MM.1S (cell line): ENCODE measurements at regions not wholly inside any gene's neighbourhood (a gene's known extent, or its start where the extent isn't known, plus 50 kb on each side); places are given as distances from the start of the nearest gene placed in this dataset.

Experiments
- DNase-seq: peaks from one replicate; pipeline ENCODE4 v3.0.0-alpha.2; 2015
- H2AFZ ChIP-seq: fragments of 300-600 bp; sonication (generic); 2 replicates; pipeline ENCODE4 v1.6.0; 2016; ENCODE audit warnings: antibody characterized with exemption, low read length
- H3F3A ChIP-seq: fragments of 300-600 bp; sonication (generic); 2 replicates; pipeline ENCODE4 v1.6.1; 2016; ENCODE audit warnings: mild to moderate bottlenecking, antibody characterized with exemption, low read length, moderate library complexity, mixed read lengths; ENCODE audit not compliant: insufficient read depth
- H3K27ac ChIP-seq: fragments of 300-600 bp; sonication (generic); 2 replicates; pipeline ENCODE4 v1.5.1; 2016; ENCODE audit warnings: mild to moderate bottlenecking, low read length
- H3K27me3 ChIP-seq: fragments of 300-600 bp; sonication (generic); replicated peaks from 2 replicates; pipeline ENCODE4 v1.6.0; 2016; ENCODE audit warnings: low read length; ENCODE audit not compliant: insufficient read depth
- H3K36me3 ChIP-seq: fragments of 300-600 bp; sonication (generic); replicated peaks from 2 replicates; pipeline ENCODE4 v1.6.1; 2016; ENCODE audit warnings: mild to moderate bottlenecking, low read length, mixed read lengths; ENCODE audit not compliant: insufficient read depth
- H3K4me1 ChIP-seq: fragments of 300-600 bp; sonication (generic); 2 replicates; pipeline ENCODE4 v1.6.1; 2016; ENCODE audit warnings: low read length, mixed read lengths
- H3K4me2 ChIP-seq: fragments of 300-600 bp; sonication (generic); 2 replicates; pipeline ENCODE4 v1.6.0; 2016; ENCODE audit warnings: low read depth, low read length
- H3K4me3 ChIP-seq: fragments of 300-600 bp; sonication (generic); 2 replicates; pipeline ENCODE4 v1.5.1; 2016; ENCODE audit warnings: low read length, mixed read lengths
- H3K79me2 ChIP-seq: fragments of 300-600 bp; sonication (generic); 2 replicates; pipeline ENCODE4 v1.6.1; 2016; ENCODE audit warnings: mixed run types, low read length, mixed read lengths
- H3K9ac ChIP-seq: fragments of 300-600 bp; sonication (generic); 2 replicates; pipeline ENCODE4 v1.6.1; 2016; ENCODE audit warnings: low read length, mixed read lengths
- H3K9me2 ChIP-seq: fragments of 300-600 bp; sonication (generic); replicated peaks from 2 replicates; pipeline ENCODE4 v1.6.1; 2016; ENCODE audit warnings: mild to moderate bottlenecking, low read length, mixed read lengths; ENCODE audit not compliant: insufficient read depth
- H3K9me3 ChIP-seq: fragments of 300-600 bp; sonication (generic); replicated peaks from 2 replicates; pipeline ENCODE4 v1.6.1; 2016; ENCODE audit warnings: mild to moderate bottlenecking, low read length, mixed read lengths; ENCODE audit not compliant: insufficient read depth
- H4K20me1 ChIP-seq: fragments of 300-600 bp; sonication (generic); 2 replicates; pipeline ENCODE4 v1.6.1; 2016; ENCODE audit warnings: mild to moderate bottlenecking, low read length, moderate library complexity, mixed read lengths; ENCODE audit not compliant: insufficient read depth
- EZH2 ChIP-seq: fragments of 300-600 bp; sonication (generic); optimal IDR thresholded peaks from 2 replicates; pipeline ENCODE3; 2017; ENCODE audit warnings: low read depth, mild to moderate bottlenecking, antibody characterized with exemption, low read length, mixed read lengths
- EZH2phosphoT487 ChIP-seq: fragments of 300-600 bp; sonication (generic); IDR thresholded peaks from 2 replicates; pipeline ENCODE4 v1.6.1; 2018; ENCODE audit warnings: antibody characterized with exemption, low read length
- TF ChIP-seq, protein P1 (sequence below): fragments of 300-600 bp; sonication (generic); IDR thresholded peaks from 2 replicates; pipeline ENCODE4 v1.5.1; 2016; ENCODE audit warnings: antibody characterized with exemption, low read length, mixed read lengths

GRCh38 chr12:126355346-126355745 lies 1290.1 kb downstream of the AACS start:
- Histone ChIP-seq H3K9me2 (no peaks in the 10 kb centered on the region), H3K27me3 (no peaks in the 10 kb centered on the region), H3K9me3 (no peaks in the 10 kb centered on the region), H3K4me3 (no peak overlapping the region), H2AFZ (no peak overlapping the region), H3K79me2 (no peaks in the 10 kb centered on the region), H3F3A (no peaks in the 10 kb centered on the region), H3K9ac (peak overlapping the region; percentile 18; the same call in 1 of the 2 replicates), H3K36me3 (no peaks in the 10 kb centered on the region), H4K20me1 (no peaks in the 10 kb centered on the region), H3K4me2 (no peak overlapping the region), H3K4me1 (peaks cover 4% of the 10 kb centered on the region), H3K27ac (peak overlapping the region; percentile 54; the same call in 1 of the 2 replicates)
- TF ChIP-seq, protein P1, sequence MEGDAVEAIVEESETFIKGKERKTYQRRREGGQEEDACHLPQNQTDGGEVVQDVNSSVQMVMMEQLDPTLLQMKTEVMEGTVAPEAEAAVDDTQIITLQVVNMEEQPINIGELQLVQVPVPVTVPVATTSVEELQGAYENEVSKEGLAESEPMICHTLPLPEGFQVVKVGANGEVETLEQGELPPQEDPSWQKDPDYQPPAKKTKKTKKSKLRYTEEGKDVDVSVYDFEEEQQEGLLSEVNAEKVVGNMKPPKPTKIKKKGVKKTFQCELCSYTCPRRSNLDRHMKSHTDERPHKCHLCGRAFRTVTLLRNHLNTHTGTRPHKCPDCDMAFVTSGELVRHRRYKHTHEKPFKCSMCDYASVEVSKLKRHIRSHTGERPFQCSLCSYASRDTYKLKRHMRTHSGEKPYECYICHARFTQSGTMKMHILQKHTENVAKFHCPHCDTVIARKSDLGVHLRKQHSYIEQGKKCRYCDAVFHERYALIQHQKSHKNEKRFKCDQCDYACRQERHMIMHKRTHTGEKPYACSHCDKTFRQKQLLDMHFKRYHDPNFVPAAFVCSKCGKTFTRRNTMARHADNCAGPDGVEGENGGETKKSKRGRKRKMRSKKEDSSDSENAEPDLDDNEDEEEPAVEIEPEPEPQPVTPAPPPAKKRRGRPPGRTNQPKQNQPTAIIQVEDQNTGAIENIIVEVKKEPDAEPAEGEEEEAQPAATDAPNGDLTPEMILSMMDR, result no peak
- DNase-seq, result peak; percentile 64

DNA sequence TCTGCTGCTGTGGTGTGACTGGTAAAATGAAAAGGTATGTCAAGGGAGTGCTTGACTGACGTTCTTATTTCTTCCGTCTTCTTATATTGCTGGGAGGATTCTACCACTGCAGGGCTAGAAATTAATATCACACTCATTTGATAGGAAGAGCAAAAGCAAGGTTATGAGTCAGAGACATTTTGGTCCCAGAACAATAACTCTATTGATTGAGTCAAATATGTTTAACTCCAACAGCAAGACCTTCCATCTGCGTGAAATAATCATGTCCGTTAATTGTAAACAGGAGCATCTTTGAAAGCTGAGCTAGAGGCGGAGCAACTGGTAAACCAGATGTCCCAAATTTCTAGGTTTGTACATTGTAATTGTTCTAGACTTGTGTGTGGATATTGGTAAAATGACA lies 1293.6 kb downstream of the AACS start:
- TF ChIP-seq EZH2, result no peak
- TF ChIP-seq, protein P1, result no peak
- TF ChIP-seq EZH2phosphoT487, result no peak

DNA sequence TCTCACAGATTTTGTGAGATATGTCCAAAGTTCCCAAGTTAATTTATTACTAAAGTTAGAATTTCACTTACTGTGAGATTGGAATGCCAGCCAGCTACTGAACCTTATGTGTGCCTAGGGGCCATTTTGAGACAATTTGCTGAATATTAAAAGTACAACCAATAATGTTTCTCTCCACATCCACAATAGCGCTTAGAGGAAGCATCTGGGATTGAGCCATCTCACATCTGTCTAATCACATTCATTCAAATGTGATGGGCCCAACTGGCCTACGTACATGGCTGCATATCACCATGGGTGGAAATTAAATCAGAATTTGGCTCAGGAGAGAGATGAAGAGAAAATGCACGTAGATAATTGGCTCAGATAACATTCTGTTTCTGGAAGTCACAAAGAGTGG lies 1294.0 kb downstream of the AACS start:
- no peak overlapping the region for H2AFZ ChIP-seq
- H3K4me3 ChIP-seq, result no peak overlapping the region
- H3K9ac ChIP-seq, result no peak overlapping the region
- H3K79me2 ChIP-seq, result no peaks in the 10 kb centered on the region
- peaks cover 3% of the 10 kb centered on the region for H3K4me1 ChIP-seq
- DNase-seq, result no peak
- no peaks in the 10 kb centered on the region for H3K36me3 ChIP-seq
- H3K27me3 ChIP-seq, result no peaks in the 10 kb centered on the region
- TF ChIP-seq, protein P1, result no peak
- TF ChIP-seq EZH2, result no peak
- TF ChIP-seq EZH2phosphoT487, result no peak
- no peaks in the 10 kb centered on the region for H3K9me2 ChIP-seq
- H3K4me2 ChIP-seq, result no peak overlapping the region
- no peaks in the 10 kb centered on the region for H3F3A ChIP-seq
- H4K20me1 ChIP-seq, result no peaks in the 10 kb centered on the region
- no peak overlapping the region for H3K27ac ChIP-seq
- H3K9me3 ChIP-seq, result no peaks in the 10 kb centered on the region

More for the DNA sequence above, 1293.6 kb downstream of the AACS start:
- no peaks in the 10 kb centered on the region for H3F3A ChIP-seq
- H3K4me1 ChIP-seq, result peaks cover 4% of the 10 kb centered on the region
- no peak overlapping the region for H3K9ac ChIP-seq
- H3K9me3 ChIP-seq, result no peaks in the 10 kb centered on the region
- no peak overlapping the region for H3K4me3 ChIP-seq
- no peaks in the 10 kb centered on the region for H3K79me2 ChIP-seq
- no peak overlapping the region for H3K27ac ChIP-seq
- no peaks in the 10 kb centered on the region for H3K27me3 ChIP-seq
- no peak for DNase-seq
- H3K36me3 ChIP-seq, result no peaks in the 10 kb centered on the region
- H3K9me2 ChIP-seq, result no peaks in the 10 kb centered on the region
- no peaks in the 10 kb centered on the region for H4K20me1 ChIP-seq
- no peak overlapping the region for H2AFZ ChIP-seq
- H3K4me2 ChIP-seq, result no peak overlapping the region

DNA sequence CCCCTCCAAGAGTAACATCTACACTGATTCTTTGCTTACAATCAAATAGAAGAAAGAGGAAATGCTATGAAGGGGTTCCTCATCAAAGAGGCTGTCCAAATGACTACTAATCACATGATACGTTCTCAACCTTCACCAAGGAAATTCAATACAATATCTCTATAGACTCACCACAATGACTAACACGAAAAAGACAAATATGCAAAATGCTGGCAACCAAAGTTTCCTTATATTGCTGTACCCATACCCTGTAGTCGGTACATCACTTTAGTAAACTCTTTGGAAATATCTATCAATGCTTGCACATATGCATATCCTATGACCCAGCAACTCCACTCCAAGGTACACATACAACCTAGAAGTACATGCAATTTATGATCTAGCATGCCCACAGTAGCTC lies 1296.6 kb downstream of the AACS start:
- Histone ChIP-seq H3K79me2 (no peaks in the 10 kb centered on the region), H3K27ac (no peak overlapping the region), H3K4me1 (no peaks in the 10 kb centered on the region), H3K9me2 (no peaks in the 10 kb centered on the region), H2AFZ (no peak overlapping the region), H3K4me2 (no peak overlapping the region), H3F3A (no peaks in the 10 kb centered on the region), H3K36me3 (no peaks in the 10 kb centered on the region), H3K9ac (no peak overlapping the region), H4K20me1 (no peaks in the 10 kb centered on the region), H3K9me3 (no peaks in the 10 kb centered on the region), H3K4me3 (no peak overlapping the region), H3K27me3 (no peaks in the 10 kb centered on the region)
- no peak for TF ChIP-seq EZH2
- TF ChIP-seq, protein P1, result no peak
- TF ChIP-seq EZH2phosphoT487, result no peak
- DNase-seq, result no peak
